Pancreas (tissue), 10 donors: ENCODE measurements at regions not wholly inside any gene's neighbourhood (a gene's known extent, or its start where the extent isn't known, plus 50 kb on each side); places are given as distances from the start of the nearest gene placed in this dataset.
A peak's percentile ranks its signal among the peaks of the same experiment; 100 is the strongest.

Experiments
- ATAC-seq, 4 donors: fragments of 200-7000 bp; cut with Tn5 transposase; one replicate each; pipeline versions ENCODE4 v1.8.0 to v1.9.1; 2020; ENCODE audit warnings: mild to moderate bottlenecking in 4 of 4, moderate library complexity in 4 of 4
- DNase-seq, 6 donors: peaks; one replicate each; pipeline ENCODE4 v3.0.0-alpha.2; 2020
- FAIRE-seq: peaks from 2 replicates; lab custom pipeline; 2012; peaks lifted over from hg19 to GRCh38; lab: Jason Lieb, UNC
- H3K27ac ChIP-seq, 4 donors: fragments of 200-600 bp; sonication (generic); 1 replicate in 3 of 4; 2 replicates in 1 of 4; pipeline versions ENCODE4 v1.5.0 to v1.8.0; 2020
- H3K27me3 ChIP-seq, 4 donors: fragments of 200-600 bp; one replicate each; pipeline ENCODE4 v1.8.0; 2021
- H3K36me3 ChIP-seq, 3 donors: fragments of 200-600 bp; sonication (generic) in 1 of 3; one replicate each; pipeline versions ENCODE4 v1.5.0 to v1.8.0; 2020 to 2021
- H3K4me1 ChIP-seq, 3 donors: fragments of 200-600 bp; one replicate each; pipeline ENCODE4 v1.8.0; 2021
- H3K4me3 ChIP-seq, 4 donors: fragments of 200-600 bp; sonication (generic) in 2 of 4; one replicate each; pipeline versions ENCODE4 v1.5.0 to v1.8.0; 2020 to 2021
- H3K9me3 ChIP-seq, 4 donors: fragments of 200-600 bp; one replicate each; pipeline ENCODE4 v1.8.0; 2021
- CTCF ChIP-seq, 4 donors: fragments of 200-600 bp; sonication (generic) in 3 of 4; IDR thresholded peaks; one replicate each; pipeline versions ENCODE4 v1.5.0 to v1.8.0; 2021; ENCODE audit warnings: antibody characterized with exemption in 4 of 4
- WGBS, 2 donors: extraction: QIAGEN DNeasy Blood & Tissue Kit; methylation state at CpG; one replicate each; pipeline ENCODE4 v1.1.7; 2013; 5-methylcytosine and 5-hydroxymethylcytosine counted together
- intact Hi-C, 3 donors: fragments of 100-400 bp; cut with DNase I; formaldehyde crosslinking; loops; one replicate each; pipeline versions ENCODE4 v1.11.1 to v1.14.2; 2022
- donor health status: healthy with polysubstance abuse.
- donor health status: DM: no; HTN: no; CAD: no; lungs with moderate emphysema.
- donor health status: DM: no; HTN: no; CAD: no.
- donor health status: control.
- donor health status: control.
- donor health status: Bipolar disorder and iron deficiency.
- donor health status: DM: yes; HTN: yes; CAD: no.
- donor health status: DM: no; HTN: no; CAD: no.
- donor health status: DM: no; HTN: no; CAD: no.
- donor health status: DM: yes; HTN: yes; CAD: no.

- Histone ChIP-seq H3K36me3 (no peaks in the 10 kb centered on the region), H3K9me3 (no peaks in the 10 kb centered on the region), H3K27ac (no peak overlapping the region), H3K4me3 (no peak overlapping the region), H3K4me1 (no peaks in the 10 kb centered on the region), H3K27me3 (no peaks in the 10 kb centered on the region)
- DNase-seq (no peak), FAIRE-seq (no peak), ATAC-seq (no peak)
- no peak for TF ChIP-seq CTCF (IDR thresholded peaks at IDR 0.05)
- intact Hi-C loops, result no loop called here
- whole genome bisulfite sequencing, 2 donors, result 82 to 86% methylated on average over 5 of the region's 5 CpGs
Measured at GRCh38 chr17:70525961-70526360, 356.6 kb downstream of the KCNJ2 start.

GRCh38 chr17:70527364-70527888 is 358.1 kb downstream of the KCNJ2 start:
- Histone ChIP-seq H3K27ac (no peak overlapping the region), H3K4me1 (no peaks in the 10 kb centered on the region), H3K27me3 (no peaks in the 10 kb centered on the region), H3K9me3 (no peaks in the 10 kb centered on the region), H3K36me3 (no peaks in the 10 kb centered on the region), H3K4me3 (no peak overlapping the region)
- intact Hi-C loops, result no loop called here
- no peak for TF ChIP-seq CTCF (IDR thresholded peaks at IDR 0.05)
- no peak for DNase-seq
- FAIRE-seq, result no peak
- WGBS, 2 donors, result 67 to 69% methylated on average over 3 of the region's 3 CpGs
- ATAC-seq, result peak in 2 of 4 donors; percentile 38 to 68

GRCh38 chr17:70533427-70533826 is 364.1 kb downstream of the KCNJ2 start:
- intact Hi-C loops, result no loop called here

GRCh38 chr17:70535986-70536385 is 366.7 kb downstream of the KCNJ2 start:
- Histone ChIP-seq H3K36me3 (no peaks in the 10 kb centered on the region), H3K4me1 (no peaks in the 10 kb centered on the region), H3K4me3 (no peak overlapping the region), H3K27ac (no peak overlapping the region), H3K9me3 (no peaks in the 10 kb centered on the region), H3K27me3 (no peaks in the 10 kb centered on the region)
- 93 to 100% methylated on average over 1 of the region's 1 CpG for WGBS, 2 donors
- ATAC-seq (no peak), FAIRE-seq (no peak), DNase-seq (no peak)
- intact Hi-C loops, result no loop called here
- TF ChIP-seq CTCF (IDR thresholded peaks at IDR 0.05), result no peak

More at GRCh38 chr17:70533427-70533826, 364.1 kb downstream of the KCNJ2 start:
- H3K27ac ChIP-seq, result no peak overlapping the region
- FAIRE-seq (no peak), DNase-seq (no peak), ATAC-seq (no peak)
- no peak for TF ChIP-seq CTCF (IDR thresholded peaks at IDR 0.05)
- no peaks in the 10 kb centered on the region for H3K27me3 ChIP-seq
- H3K4me1 ChIP-seq, result no peaks in the 10 kb centered on the region
- no peak overlapping the region for H3K4me3 ChIP-seq
- no peaks in the 10 kb centered on the region for H3K9me3 ChIP-seq
- WGBS, 2 donors, result 49% methylated on average over 2 of the region's 2 CpGs
- no peaks in the 10 kb centered on the region for H3K36me3 ChIP-seq

- no peaks in the 10 kb centered on the region for H3K9me3 ChIP-seq
- 52 to 69% methylated on average over 7 of the region's 7 CpGs for WGBS, 2 donors
- no peaks in the 10 kb centered on the region for H3K4me1 ChIP-seq
- intact Hi-C loops, result no loop called here
- no peak for DNase-seq
- H3K36me3 ChIP-seq, result no peaks in the 10 kb centered on the region
- H3K27ac ChIP-seq, result no peak overlapping the region
- H3K4me3 ChIP-seq, result no peak overlapping the region
- H3K27me3 ChIP-seq, result no peaks in the 10 kb centered on the region
- no peak for FAIRE-seq
- ATAC-seq, result no peak
- no peak for TF ChIP-seq CTCF (IDR thresholded peaks at IDR 0.05)
Measured at GRCh38 chr17:70539132-70539924, 370.0 kb downstream of the KCNJ2 start.
